GM11168 (cell line): ENCODE measurements at regions not wholly inside any gene's neighbourhood (a gene's known extent, or its start where the extent isn't known, plus 50 kb on each side); places are given as distances from the start of the nearest gene placed in this dataset.

ENCODE experiments used
- in situ Hi-C: fragments of 300-500 bp; cut with MboI; formaldehyde crosslinking; loops from one replicate; pipeline ENCODE4 v1.12.0; 2022; ENCODE audit warnings: low sequenced_read_pairs; ENCODE audit not compliant: unreplicated experiment

DNA sequence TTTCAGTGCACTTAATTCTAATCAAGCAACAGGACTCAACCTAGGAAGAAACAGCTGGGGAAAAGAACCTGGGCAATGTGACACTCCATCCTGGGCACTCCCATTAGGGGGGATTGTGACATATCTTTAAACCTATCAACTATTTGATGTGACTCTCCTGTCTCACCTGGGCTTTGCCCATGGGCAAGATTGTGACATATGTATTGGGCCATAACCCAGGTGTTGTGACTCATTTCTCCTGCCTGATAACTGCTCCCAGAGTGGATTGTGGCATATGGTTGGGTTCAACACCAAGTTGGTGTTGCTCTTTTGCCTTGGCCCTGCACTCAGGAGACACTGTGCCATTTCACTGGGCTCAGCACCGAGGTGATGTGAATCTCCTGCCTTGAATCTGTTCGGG, 82.6 kb downstream of the ZNF723 start:
- in situ Hi-C loops: loop anchor here (10.0 kb wide), 1 partner anchor 1040 kb away; no protein-coding TSS in a partner anchor

DNA sequence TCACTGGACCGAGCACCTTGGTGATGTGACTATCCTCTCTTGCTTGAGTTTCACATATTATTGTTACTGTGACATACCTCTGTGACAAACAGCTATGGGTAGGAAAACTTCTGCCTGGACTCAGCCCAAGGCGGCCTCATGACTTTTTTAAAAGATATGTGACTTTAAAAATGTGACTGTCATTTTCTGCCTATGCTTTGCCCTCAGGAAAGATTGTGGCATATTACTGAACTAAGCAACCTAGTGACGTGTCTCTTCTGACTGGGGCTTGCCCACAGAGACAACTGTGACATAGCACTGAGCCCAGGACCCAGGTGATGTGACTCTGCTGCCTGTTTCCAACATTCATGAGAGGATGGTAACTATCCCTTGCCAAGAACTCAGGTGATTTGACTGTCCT, 84.8 kb downstream of the ZNF728 start:
- in situ Hi-C loops: loop anchor here (10.0 kb wide), 1 partner anchor 1043 kb away; no protein-coding TSS in a partner anchor

- in situ Hi-C loops: loop anchor here (10.0 kb wide), 1 partner anchor 1045 kb away; no protein-coding TSS in a partner anchor
Measured at GRCh38 chr19:22919946-22920345, 83.0 kb downstream of the ZNF728 start.
